Ovary (tissue), 7 donors: ENCODE measurements at regions not wholly inside any gene's neighbourhood (a gene's known extent, or its start where the extent isn't known, plus 50 kb on each side); places are given as distances from the start of the nearest gene placed in this dataset.

Experiments used
- DNase-seq, 5 donors: peaks; one replicate each; pipeline ENCODE4 v3.0.0-alpha.2; 2019 to 2020
- H3K27ac ChIP-seq, 2 donors: fragments of 200-600 bp; one replicate each; pipeline versions ENCODE4 v1.5.1 to v1.8.0; 2019 to 2022
- H3K27me3 ChIP-seq: fragments of 200-600 bp; one replicate; pipeline ENCODE4 v1.8.0; 2022
- H3K36me3 ChIP-seq: fragments of 200-600 bp; sonication (generic); one replicate; pipeline ENCODE4 v1.5.1; 2019
- H3K4me1 ChIP-seq: one replicate; pipeline ENCODE4 v1.8.1; 2013; ENCODE audit warnings: mild to moderate bottlenecking, moderate library complexity; ENCODE audit not compliant: insufficient read depth
- H3K4me3 ChIP-seq: fragments of 200-600 bp; sonication (generic); one replicate; pipeline ENCODE4 v1.5.1; 2017
- H3K9me3 ChIP-seq, 2 donors: fragments of 200-600 bp in 1 of 2; sonication (generic) in 1 of 2; one replicate each; pipeline versions ENCODE4 v1.5.1 to v1.8.1; 2013 to 2019; ENCODE audit warnings: mild to moderate bottlenecking in 1 of 2, moderate library complexity in 1 of 2
- CTCF ChIP-seq, 3 donors: fragments of 450-650 bp in 2 of 3; fragments of 200-600 bp in 1 of 3; IDR thresholded peaks; one replicate each; pipeline versions ENCODE4 v1.5.1 to v1.8.0; 2016 to 2022; ENCODE audit warnings: antibody characterized with exemption in 3 of 3, mild to moderate bottlenecking in 1 of 3
- EP300 ChIP-seq: sonication (generic); formaldehyde crosslinking; IDR thresholded peaks from one replicate; pipeline ENCODE4 v1.6.1; 2017; ENCODE audit warnings: antibody characterized with exemption
- POLR2A ChIP-seq: fragments of 450-650 bp; IDR thresholded peaks from one replicate; pipeline ENCODE4 v1.6.1; 2017; ENCODE audit warnings: antibody characterized with exemption, mild to moderate bottlenecking, moderate library complexity
- WGBS, 3 donors: extraction: QIAGEN DNeasy Blood & Tissue Kit in 1 of 3; methylation state at CpG; one replicate each; pipeline versions ENCODE4 v1.1.5 to v1.1.7; 2013 to 2017; 5-methylcytosine and 5-hydroxymethylcytosine counted together
- intact Hi-C, 4 donors: fragments of 100-400 bp; cut with DNase I; formaldehyde crosslinking; loops; one replicate each; pipeline versions ENCODE4 v1.11.0 to v1.15.1; 2022 to 2023
- donor health status: DM: no; HTN: no; CAD: no; lungs with moderate emphysema.
- donor health status: DM: no; HTN: no; CAD: no.
- donor health status: Bipolar disorder and iron deficiency.
- donor health status: DM: no; HTN: no; CAD: no.
- donor health status: DM: yes; HTN: yes; CAD: no.

- intact Hi-C loops: no loop called here
- Histone ChIP-seq H3K27me3 (no peaks in the 10 kb centered on the region), H3K4me3 (no peak overlapping the region), H3K9me3 (no peaks in the 10 kb centered on the region), H3K27ac (no peak overlapping the region), H3K36me3 (no peaks in the 10 kb centered on the region), H3K4me1 (peaks cover 6% of the 10 kb centered on the region)
- TF ChIP-seq EP300 (no peak), CTCF (IDR thresholded peaks at IDR 0.05) (no peak), POLR2A (no peak)
- 79 to 84% (median 79%) methylated on average over 6 of the region's 6 CpGs for WGBS, 3 donors
- DNase-seq: no peak
Measured at GRCh38 chr3:72312339-72312738, 527.4 kb upstream of the PROK2 start.

- no peaks in the 10 kb centered on the region for H3K36me3 ChIP-seq
- H3K9me3 ChIP-seq: no peaks in the 10 kb centered on the region
- H3K4me3 ChIP-seq: no peak overlapping the region
- intact Hi-C loops: no loop called here
- WGBS, 3 donors: 84 to 88% (median 88%) methylated on average over 7 of the region's 7 CpGs
- DNase-seq: no peak
- H3K4me1 ChIP-seq: peaks cover 5% of the 10 kb centered on the region
- no peaks in the 10 kb centered on the region for H3K27me3 ChIP-seq
- no peak overlapping the region for H3K27ac ChIP-seq
- TF ChIP-seq POLR2A: no peak
- TF ChIP-seq CTCF (IDR thresholded peaks at IDR 0.05): no peak
- TF ChIP-seq EP300: no peak
Measured at GRCh38 chr3:72311425-72311824, 526.5 kb upstream of the PROK2 start.

GRCh38 chr3:72310419-72311380, 525.8 kb upstream of the PROK2 start:
- no peak for DNase-seq

More at GRCh38 chr3:72310419-72311380, 525.8 kb upstream of the PROK2 start:
- Histone ChIP-seq H3K27me3 (no peaks in the 10 kb centered on the region), H3K4me1 (peaks cover 5% of the 10 kb centered on the region), H3K27ac (no peak overlapping the region), H3K36me3 (no peaks in the 10 kb centered on the region), H3K4me3 (no peak overlapping the region), H3K9me3 (no peaks in the 10 kb centered on the region)
- TF ChIP-seq POLR2A (no peak), EP300 (no peak), CTCF (IDR thresholded peaks at IDR 0.05) (no peak)
- intact Hi-C loops: no loop called here
- 42 to 54% (median 44%) methylated on average over 19 to 20 of the region's 20 CpGs for WGBS, 3 donors
